ENCODE measurements at regions not wholly inside any gene's neighbourhood (a gene's known extent, or its start where the extent isn't known, plus 50 kb on each side); places are given as distances from the start of the nearest gene placed in this dataset.

- intact Hi-C loops (cut with micrococcal nuclease), result no loop called here
- Histone ChIP-seq H3K36me3 (ENCODE audit: control insufficient read depth in 2 of 3, insufficient read depth in 3 of 3, low read length in 3 of 3) (no peaks in the 10 kb centered on the region), H3K4me1 (ENCODE audit: control insufficient read depth in 2 of 2, insufficient read depth in 2 of 2, low read length in 2 of 2) (no peaks in the 10 kb centered on the region), H3K9me3 (ENCODE audit: control insufficient read depth in 2 of 3, low read length in 3 of 3) (no peaks in the 10 kb centered on the region), H3K27me3 (ENCODE audit: control insufficient read depth in 2 of 2, insufficient read depth in 2 of 2, low read length in 2 of 2) (no peaks in the 10 kb centered on the region), H3K27ac (ENCODE audit: low read depth, low read length) (no peak overlapping the region), H3K4me3 (ENCODE audit: low read length) (no peak overlapping the region)
- no peak for DNase-seq
- ChIA-PET POLR2A (no interaction called here), CTCF (no interaction called here)
- Mint-ChIP-seq H3K36me3 (no peaks in the 10 kb centered on the region), H3K4me1 (no peaks in the 10 kb centered on the region), H3K9me3 (peaks cover 0 to 1% (median 0%) of the 10 kb centered on the region in 11 donors), H3K27ac (no peak overlapping the region), H3K4me3 (no peak overlapping the region), H3K27me3 (peaks cover 0 to 16% (median 6%) of the 10 kb centered on the region in 5 donors)
- ATAC-seq, result no peak
Measured at GRCh38 chr2:176751314-176752227, 461.0 kb upstream of the HNRNPA3 start.

DNA sequence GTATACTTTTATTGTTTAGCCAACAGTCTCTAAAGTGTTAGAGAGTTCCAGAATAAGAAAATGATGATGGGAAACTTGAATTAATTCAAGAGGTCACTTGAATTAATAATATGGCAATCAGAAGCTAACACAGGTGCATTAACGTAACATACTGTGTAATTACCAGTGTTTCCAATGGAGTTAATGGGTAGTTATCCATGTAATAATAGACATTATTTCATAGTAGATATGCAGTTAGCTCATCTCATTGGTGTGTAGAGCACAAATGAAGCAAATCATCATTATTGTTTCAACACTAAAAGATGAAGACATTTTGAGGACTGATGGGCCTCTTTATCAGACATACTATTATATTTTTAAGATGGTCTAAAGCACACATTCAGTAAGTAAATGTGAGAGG is 460.3 kb upstream of the HNRNPA3 start:
- intact Hi-C loops (cut with micrococcal nuclease), result no loop called here
- DNase-seq (no peak), ATAC-seq (no peak)
- H3K36me3 ChIP-seq (ENCODE audit: control insufficient read depth in 2 of 3, insufficient read depth in 3 of 3, low read length in 3 of 3), result no peaks in the 10 kb centered on the region
- H3K36me3 Mint-ChIP-seq, result no peaks in the 10 kb centered on the region
- H3K27ac Mint-ChIP-seq, result no peak overlapping the region
- H3K27me3 ChIP-seq (ENCODE audit: control insufficient read depth in 2 of 2, insufficient read depth in 2 of 2, low read length in 2 of 2), result no peaks in the 10 kb centered on the region
- peaks cover 0 to 1% (median 0%) of the 10 kb centered on the region in 11 donors for H3K9me3 Mint-ChIP-seq
- POLR2A ChIA-PET, result no interaction called here
- H3K27me3 Mint-ChIP-seq, result peaks cover 1 to 16% (median 7%) of the 10 kb centered on the region in 5 donors
- no peaks in the 10 kb centered on the region for H3K9me3 ChIP-seq (ENCODE audit: control insufficient read depth in 2 of 3, low read length in 3 of 3)
- no peaks in the 10 kb centered on the region for H3K4me1 Mint-ChIP-seq
- CTCF ChIA-PET, result no interaction called here
- H3K4me3 ChIP-seq (ENCODE audit: low read length), result no peak overlapping the region
- H3K4me1 ChIP-seq (ENCODE audit: control insufficient read depth in 2 of 2, insufficient read depth in 2 of 2, low read length in 2 of 2), result no peaks in the 10 kb centered on the region
- no peak overlapping the region for H3K27ac ChIP-seq (ENCODE audit: low read depth, low read length)
- no peak overlapping the region for H3K4me3 Mint-ChIP-seq

- ChIA-PET POLR2A (no interaction called here), CTCF (interaction anchor here (0.6 kb wide), 1 partner anchor 111 kb away, joined by 7 read pairs; no protein-coding TSS in a partner anchor)
- no peak overlapping the region for H3K4me3 Mint-ChIP-seq
- Histone ChIP-seq H3K27me3 (ENCODE audit: control insufficient read depth in 2 of 2, insufficient read depth in 2 of 2, low read length in 2 of 2) (no peaks in the 10 kb centered on the region), H3K27ac (ENCODE audit: low read depth, low read length) (no peak overlapping the region), H3K4me3 (ENCODE audit: low read length) (no peak overlapping the region), H3K36me3 (ENCODE audit: control insufficient read depth in 2 of 3, insufficient read depth in 3 of 3, low read length in 3 of 3) (no peaks in the 10 kb centered on the region), H3K9me3 (ENCODE audit: control insufficient read depth in 2 of 3, low read length in 3 of 3) (no peaks in the 10 kb centered on the region), H3K4me1 (ENCODE audit: control insufficient read depth in 2 of 2, insufficient read depth in 2 of 2, low read length in 2 of 2) (no peaks in the 10 kb centered on the region)
- no peaks in the 10 kb centered on the region for H3K36me3 Mint-ChIP-seq
- H3K9me3 Mint-ChIP-seq, result peaks cover 0 to 1% (median 0%) of the 10 kb centered on the region in 11 donors
- no peak overlapping the region for H3K27ac Mint-ChIP-seq
- intact Hi-C loops (cut with micrococcal nuclease), result no loop called here
- no peaks in the 10 kb centered on the region for H3K4me1 Mint-ChIP-seq
- DNase-seq (no peak), ATAC-seq (no peak)
- peaks cover 8 to 22% (median 16%) of the 10 kb centered on the region in 5 donors for H3K27me3 Mint-ChIP-seq
Measured at GRCh38 chr2:176753205-176753604, 459.4 kb upstream of the HNRNPA3 start.

DNA sequence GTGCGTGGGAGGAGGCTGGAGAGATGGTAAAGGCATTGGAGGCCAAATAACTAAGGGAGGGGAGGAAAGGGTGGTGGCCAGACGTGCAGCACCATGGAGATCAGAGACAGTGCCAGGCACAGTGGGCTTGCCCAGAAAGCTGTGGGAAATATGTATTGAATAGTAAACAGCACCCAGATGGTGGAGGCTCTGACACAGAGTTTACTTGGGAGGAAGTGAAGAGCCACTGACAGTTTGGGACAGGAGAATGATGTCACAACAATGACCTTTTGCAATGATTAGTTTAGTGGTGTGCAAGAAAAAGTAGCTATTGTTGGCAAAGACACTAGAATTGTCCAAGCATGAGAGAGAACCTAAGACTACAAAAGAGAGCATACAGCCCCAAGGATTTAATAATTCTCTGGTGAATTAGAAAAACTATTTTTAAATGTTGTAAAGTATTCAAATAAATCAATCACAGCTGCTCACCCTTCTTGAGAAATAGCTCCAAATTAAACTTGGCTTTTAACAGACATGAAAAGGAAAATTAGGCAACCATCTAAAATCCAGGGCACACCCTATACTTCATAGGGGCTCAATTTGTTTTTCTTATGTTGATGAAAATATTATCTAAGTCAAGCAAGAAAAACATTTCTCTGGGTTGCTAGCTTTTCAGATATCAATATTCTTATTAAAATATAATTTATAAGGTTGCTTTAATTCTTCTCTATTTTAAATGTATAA is 458.7 kb upstream of the HNRNPA3 start:
- intact Hi-C loops (cut with micrococcal nuclease), result no loop called here
- H3K4me3 Mint-ChIP-seq, result no peak overlapping the region
- no peaks in the 10 kb centered on the region for H3K4me1 ChIP-seq (ENCODE audit: control insufficient read depth in 2 of 2, insufficient read depth in 2 of 2, low read length in 2 of 2)
- ChIA-PET POLR2A (no interaction called here), CTCF (no interaction called here)
- H3K27ac ChIP-seq (ENCODE audit: low read depth, low read length), result no peak overlapping the region
- H3K9me3 ChIP-seq (ENCODE audit: control insufficient read depth in 2 of 3, low read length in 3 of 3), result no peaks in the 10 kb centered on the region
- no peak overlapping the region for H3K4me3 ChIP-seq (ENCODE audit: low read length)
- no peaks in the 10 kb centered on the region for H3K27me3 ChIP-seq (ENCODE audit: control insufficient read depth in 2 of 2, insufficient read depth in 2 of 2, low read length in 2 of 2)
- H3K27ac Mint-ChIP-seq, result no peak overlapping the region
- ATAC-seq (no peak), DNase-seq (no peak)
- no peaks in the 10 kb centered on the region for H3K36me3 Mint-ChIP-seq
- H3K36me3 ChIP-seq (ENCODE audit: control insufficient read depth in 2 of 3, insufficient read depth in 3 of 3, low read length in 3 of 3), result no peaks in the 10 kb centered on the region
- no peaks in the 10 kb centered on the region for H3K4me1 Mint-ChIP-seq
- H3K27me3 Mint-ChIP-seq, result peaks cover 8 to 22% (median 16%) of the 10 kb centered on the region in 5 donors
- H3K9me3 Mint-ChIP-seq, result peaks cover 0 to 1% (median 0%) of the 10 kb centered on the region in 11 donors

- H3K27me3 ChIP-seq (ENCODE audit: control insufficient read depth in 2 of 2, insufficient read depth in 2 of 2, low read length in 2 of 2), result no peaks in the 10 kb centered on the region
- H3K9me3 Mint-ChIP-seq, result no peaks in the 10 kb centered on the region
- no peaks in the 10 kb centered on the region for H3K9me3 ChIP-seq (ENCODE audit: control insufficient read depth in 2 of 3, low read length in 3 of 3)
- H3K27me3 Mint-ChIP-seq, result peaks cover 8 to 24% (median 16%) of the 10 kb centered on the region in 5 donors
- intact Hi-C loops (cut with micrococcal nuclease), result no loop called here
- DNase-seq, result no peak
- no peaks in the 10 kb centered on the region for H3K36me3 Mint-ChIP-seq
- no peak overlapping the region for H3K4me3 Mint-ChIP-seq
- no peaks in the 10 kb centered on the region for H3K36me3 ChIP-seq (ENCODE audit: control insufficient read depth in 2 of 3, insufficient read depth in 3 of 3, low read length in 3 of 3)
- ChIA-PET CTCF (no interaction called here), POLR2A (no interaction called here)
- ATAC-seq, result no peak
- no peaks in the 10 kb centered on the region for H3K4me1 Mint-ChIP-seq
- no peaks in the 10 kb centered on the region for H3K4me1 ChIP-seq (ENCODE audit: control insufficient read depth in 2 of 2, insufficient read depth in 2 of 2, low read length in 2 of 2)
- no peak overlapping the region for H3K27ac Mint-ChIP-seq
- no peak overlapping the region for H3K27ac ChIP-seq (ENCODE audit: low read depth, low read length)
- no peak overlapping the region for H3K4me3 ChIP-seq (ENCODE audit: low read length)
Measured at GRCh38 chr2:176755537-176756135, 457.0 kb upstream of the HNRNPA3 start.

DNA sequence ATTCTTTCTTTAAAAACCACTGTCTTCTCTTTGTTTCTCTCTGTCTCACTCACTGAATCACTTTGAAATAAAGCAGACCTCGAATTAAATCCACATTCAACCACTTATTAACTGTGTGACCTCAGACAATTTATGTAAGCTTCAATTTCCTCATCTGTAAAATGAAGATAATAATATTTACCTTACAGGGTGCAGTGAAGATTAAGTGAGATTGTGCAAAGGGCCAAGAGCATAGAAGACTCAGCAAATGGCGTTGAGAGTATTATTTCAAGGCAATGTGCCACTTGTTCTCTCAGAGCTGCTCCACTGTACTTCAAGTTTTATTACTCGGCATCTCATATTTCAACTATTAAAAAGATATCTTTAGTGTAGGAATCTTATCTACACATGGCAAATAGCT is 454.2 kb upstream of the HNRNPA3 start:
- Mint-ChIP-seq H3K4me3 (no peak overlapping the region), H3K4me1 (no peaks in the 10 kb centered on the region), H3K9me3 (no peaks in the 10 kb centered on the region), H3K36me3 (no peaks in the 10 kb centered on the region), H3K27me3 (peaks cover 8 to 26% (median 23%) of the 10 kb centered on the region in 5 donors), H3K27ac (no peak overlapping the region)
- ATAC-seq (no peak), DNase-seq (no peak)
- Histone ChIP-seq H3K4me3 (ENCODE audit: low read length) (no peak overlapping the region), H3K9me3 (ENCODE audit: control insufficient read depth in 2 of 3, low read length in 3 of 3) (no peaks in the 10 kb centered on the region), H3K27me3 (ENCODE audit: control insufficient read depth in 2 of 2, insufficient read depth in 2 of 2, low read length in 2 of 2) (no peaks in the 10 kb centered on the region), H3K36me3 (ENCODE audit: control insufficient read depth in 2 of 3, insufficient read depth in 3 of 3, low read length in 3 of 3) (no peaks in the 10 kb centered on the region), H3K4me1 (ENCODE audit: control insufficient read depth in 2 of 2, insufficient read depth in 2 of 2, low read length in 2 of 2) (no peaks in the 10 kb centered on the region), H3K27ac (ENCODE audit: low read depth, low read length) (no peak overlapping the region)
- CTCF ChIA-PET, result no interaction called here
- POLR2A ChIA-PET, result no interaction called here
- intact Hi-C loops (cut with micrococcal nuclease), result no loop called here
